Stimulated activated CD4-positive, alpha-beta T cell treated with anti-CD3 and anti-CD28 coated beads, Interleukin-2, amount 100 ng/mL, for 24 hours (primary cell): ENCODE measurements at regions not wholly inside any gene's neighbourhood (a gene's known extent, or its start where the extent isn't known, plus 50 kb on each side); places are given as distances from the start of the nearest gene placed in this dataset.
A peak's percentile ranks its signal among the peaks of the same experiment; 100 is the strongest.

Experiments
- DNase-seq, 2 donors: peaks; one replicate each; pipeline ENCODE4 v3.0.0-alpha.2; 2020

DNA sequence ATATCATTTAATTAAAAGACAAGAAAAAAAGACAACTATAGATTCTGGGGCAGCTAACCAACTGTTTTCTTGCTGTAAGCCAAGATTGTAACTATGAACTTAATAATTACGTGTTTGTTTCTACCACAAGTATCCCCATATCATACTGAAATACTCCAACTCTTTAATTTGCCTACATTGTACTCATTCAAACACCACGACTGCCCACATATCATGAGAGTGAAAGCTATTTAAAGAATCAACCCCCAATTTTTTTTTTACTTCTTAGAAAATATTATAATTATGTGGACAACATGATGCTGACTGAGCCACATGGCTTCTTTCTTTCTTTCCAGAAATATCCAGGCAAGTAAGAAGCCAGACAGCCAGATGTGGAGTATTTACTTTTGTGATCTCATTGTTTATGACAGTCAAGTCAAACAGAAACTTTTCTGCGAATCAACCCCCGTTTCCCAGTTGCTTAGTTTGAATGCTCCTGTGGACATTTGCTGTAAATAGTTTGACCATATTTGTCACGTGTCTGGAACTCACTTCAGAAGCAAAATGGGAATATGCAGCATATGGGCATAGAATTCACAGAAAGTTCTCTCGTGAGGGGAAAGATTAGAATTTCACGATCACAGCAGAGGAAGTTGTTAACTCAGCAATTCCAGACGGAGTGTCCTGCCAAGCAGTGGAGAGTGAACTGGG is 126.8 kb upstream of the PSMD7 start:
- DNase-seq, result no peak

- DNase-seq, result no peak
Measured at GRCh38 chr16:74169066-74169465, 127.5 kb upstream of the PSMD7 start.

DNA sequence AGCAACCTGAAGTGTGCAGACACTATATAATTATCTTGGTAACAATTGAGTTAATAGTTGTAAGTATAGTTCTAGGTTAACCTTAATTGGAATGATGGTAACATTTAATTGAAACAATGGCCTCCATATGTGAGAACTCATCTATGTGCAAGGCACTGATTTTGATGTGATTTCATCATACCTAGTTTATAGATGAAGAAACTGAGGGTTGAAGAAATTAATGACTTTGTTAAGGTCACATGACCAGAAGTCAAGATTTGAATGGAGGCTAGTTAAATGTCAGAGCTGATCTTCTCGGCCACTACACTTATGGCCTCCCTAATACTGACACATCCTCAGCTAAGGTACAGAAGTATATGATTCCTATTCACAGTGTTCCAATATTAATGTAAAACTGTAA is 128.2 kb upstream of the PSMD7 start:
- no peak for DNase-seq

DNA sequence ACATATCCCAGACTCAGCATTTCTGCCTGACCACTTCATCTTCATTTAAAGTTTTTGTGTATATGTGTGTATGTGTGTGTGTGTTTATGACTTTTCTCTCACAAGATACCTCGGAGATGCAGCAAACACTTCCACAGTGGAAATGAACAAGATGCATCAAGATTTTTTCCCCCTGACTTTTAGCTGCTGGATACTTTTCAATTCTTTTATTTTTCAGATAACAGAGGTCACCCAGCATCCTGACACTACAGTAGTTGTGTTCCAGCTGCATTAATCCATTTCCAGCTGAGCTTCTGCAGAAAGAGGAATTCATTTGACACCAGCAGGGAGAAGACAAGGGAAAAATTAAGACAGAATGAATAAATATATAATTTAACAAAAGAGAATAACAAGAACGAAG is 130.2 kb upstream of the PSMD7 start:
- DNase-seq, result no peak

- DNase-seq, result no peak
Measured at GRCh38 chr16:74165566-74166080, 131.0 kb upstream of the PSMD7 start.

DNA sequence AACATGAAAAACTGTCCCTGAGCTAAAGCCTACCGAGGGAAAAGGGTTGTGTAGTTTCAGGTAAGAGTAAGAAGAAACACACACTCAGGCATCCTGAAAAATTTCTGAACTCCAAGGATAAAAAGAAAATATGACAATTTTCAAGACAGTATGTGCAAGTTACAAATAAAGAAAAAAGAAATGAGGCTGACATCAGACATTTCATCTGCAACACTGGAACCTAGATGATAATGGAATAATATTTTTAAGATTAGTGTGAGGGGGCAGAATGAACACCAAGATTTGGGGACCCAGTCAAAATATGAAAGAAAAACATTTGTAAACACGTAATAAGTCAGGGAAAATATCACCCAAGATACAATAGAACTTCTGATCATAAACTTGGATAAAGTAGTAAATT is 135.9 kb upstream of the PSMD7 start:
- no peak for DNase-seq

- no peak for DNase-seq
Measured at GRCh38 chr16:74153773-74154172, 142.8 kb upstream of the PSMD7 start.

DNA sequence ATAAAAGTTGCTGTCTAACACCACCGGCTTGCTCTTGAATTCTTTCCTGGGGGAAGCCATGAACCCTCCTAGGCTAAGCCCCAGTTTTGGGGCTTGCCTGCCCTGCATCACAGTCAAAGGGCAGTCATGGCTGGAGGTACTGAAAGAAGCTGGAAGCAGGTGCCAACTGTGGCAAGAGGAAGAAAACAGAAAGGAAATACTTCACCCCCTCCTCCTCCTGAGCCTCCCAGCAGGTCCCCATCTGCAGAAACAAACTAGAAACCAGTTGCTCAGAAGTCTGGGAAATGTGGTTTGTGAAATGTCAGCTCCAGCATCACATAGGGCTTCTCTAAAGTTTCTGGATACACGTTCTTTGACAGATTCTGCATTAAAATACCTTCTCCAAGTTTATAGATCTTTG is 150.0 kb upstream of the PSMD7 start:
- no peak for DNase-seq

- no peak for DNase-seq
Measured at GRCh38 chr16:74143171-74143570, 153.4 kb upstream of the PSMD7 start.

GRCh38 chr16:74141015-74141414 is 155.6 kb upstream of the PSMD7 start:
- DNase-seq, result no peak

GRCh38 chr16:74140557-74140956 is 156.1 kb upstream of the PSMD7 start:
- no peak for DNase-seq

DNA sequence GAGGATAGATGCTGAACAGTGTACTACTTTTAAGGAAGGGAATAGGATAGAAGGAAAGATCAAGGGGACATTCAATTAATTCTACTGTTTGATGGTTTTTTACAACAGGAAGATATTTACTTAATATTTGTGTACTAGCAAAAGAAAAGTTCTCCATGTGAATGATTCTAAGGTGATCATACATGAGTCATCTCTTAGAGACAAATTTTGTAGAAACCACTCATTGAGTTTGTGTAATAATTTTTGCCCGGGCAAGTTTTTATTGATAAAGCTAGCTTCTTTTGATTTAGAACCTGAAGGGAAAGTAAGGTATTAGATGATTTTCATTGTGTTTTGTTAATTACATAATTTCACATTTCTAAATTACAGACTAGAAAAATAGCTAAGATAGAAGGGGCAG is 172.8 kb upstream of the PSMD7 start:
- no peak for DNase-seq

DNA sequence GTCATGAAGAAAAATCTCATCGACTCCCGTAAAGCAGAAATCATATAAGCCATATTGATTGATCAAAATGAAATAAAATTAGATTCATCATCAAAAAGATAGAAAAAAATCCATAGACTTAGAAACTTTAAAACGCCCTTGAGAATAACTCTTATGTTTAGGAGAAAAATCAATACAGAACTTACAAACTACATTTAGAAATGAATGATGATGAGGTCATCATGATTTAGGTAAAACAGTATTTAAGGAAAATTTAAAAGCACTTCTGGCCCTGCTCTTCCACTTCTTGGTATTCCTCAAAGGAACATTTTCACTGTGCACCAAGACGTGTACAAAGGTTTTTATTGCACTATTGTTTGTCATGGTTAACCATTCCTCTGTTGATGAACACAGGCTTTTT is 173.4 kb upstream of the PSMD7 start:
- DNase-seq, result no peak

DNA sequence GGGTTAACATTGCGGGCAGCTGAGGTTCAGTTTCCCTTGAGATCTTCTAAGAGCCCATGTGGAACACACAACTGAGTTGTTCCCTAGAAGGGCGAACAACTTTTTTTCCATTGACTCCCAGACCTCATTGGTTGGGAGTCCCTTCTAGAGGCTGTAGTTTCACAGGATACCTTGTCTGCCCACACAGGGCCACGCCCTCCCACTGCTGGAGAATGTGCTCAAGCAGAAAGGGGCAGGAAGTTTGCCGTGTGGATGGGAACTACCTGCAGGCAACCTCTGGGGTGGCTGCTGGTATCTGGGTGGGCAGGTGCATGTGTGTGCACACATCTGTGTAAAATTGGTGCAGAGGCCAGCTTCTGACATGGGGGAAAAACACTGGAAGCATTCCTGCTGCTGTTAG is 178.8 kb upstream of the PSMD7 start:
- DNase-seq, result no peak

DNA sequence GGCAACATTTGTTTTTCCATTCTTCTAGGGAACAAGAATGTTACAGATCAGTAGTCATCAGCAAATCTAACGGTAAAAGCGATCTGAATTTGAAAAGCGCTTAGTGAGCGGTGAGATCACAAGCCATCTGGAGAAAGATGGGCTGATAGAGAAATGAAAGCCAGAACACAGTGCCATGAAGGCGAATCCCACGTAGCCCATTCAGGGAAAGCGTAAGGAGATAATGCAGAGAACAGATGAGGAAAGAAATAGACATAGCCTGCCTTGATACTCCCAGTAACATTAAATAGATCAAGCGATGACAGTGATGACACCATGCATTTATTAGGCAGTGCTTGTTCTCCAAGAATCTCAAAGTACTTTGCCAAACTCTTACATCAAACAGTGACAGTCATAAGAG is 183.1 kb upstream of the PSMD7 start:
- DNase-seq, result no peak

GRCh38 chr16:74111456-74111982 is 185.1 kb upstream of the PSMD7 start:
- DNase-seq, result peak in 1 of 2 donors; percentile 8

DNA sequence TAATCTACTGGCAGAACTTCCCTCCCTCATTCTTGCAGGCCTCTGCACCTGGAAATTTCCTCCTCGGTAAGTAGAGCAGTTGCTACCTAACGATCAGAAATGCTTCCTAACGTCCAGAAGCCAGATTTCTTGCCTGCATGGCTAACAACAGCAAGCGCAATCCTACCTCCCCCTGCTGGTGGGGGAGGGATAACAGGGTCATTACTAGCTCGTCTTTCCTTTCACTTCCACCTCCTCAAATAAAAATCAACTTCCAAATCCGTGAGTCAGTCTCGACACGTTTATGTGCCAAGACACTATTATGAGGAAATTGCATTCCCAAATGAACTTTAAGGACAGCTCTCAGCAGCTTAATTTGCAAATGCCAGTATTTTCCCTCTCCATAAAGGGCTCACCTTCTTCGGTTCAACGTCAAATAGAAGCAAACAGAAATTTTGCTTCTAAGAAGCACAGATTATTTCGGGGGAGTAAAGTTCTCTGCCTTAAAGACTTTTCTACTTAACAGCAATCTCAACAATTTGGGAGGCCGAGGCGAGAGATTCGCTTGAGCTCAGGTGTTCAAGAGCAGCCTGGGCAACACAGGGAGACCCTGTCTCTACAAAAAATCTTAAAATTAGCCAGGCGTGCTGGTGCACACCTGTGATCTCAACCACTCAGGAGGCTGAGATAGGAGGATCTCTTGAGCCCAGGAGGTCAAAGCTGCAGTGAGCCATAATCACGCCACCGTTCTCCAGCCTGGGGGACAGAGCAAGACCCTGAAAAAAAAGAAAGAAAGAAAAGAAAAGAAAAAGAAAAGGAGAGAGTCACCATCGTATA is 188.6 kb upstream of the PSMD7 start:
- peak; percentile 33 to 49 for DNase-seq

GRCh38 chr16:74104022-74104421 is 192.6 kb upstream of the PSMD7 start:
- DNase-seq, result no peak

DNA sequence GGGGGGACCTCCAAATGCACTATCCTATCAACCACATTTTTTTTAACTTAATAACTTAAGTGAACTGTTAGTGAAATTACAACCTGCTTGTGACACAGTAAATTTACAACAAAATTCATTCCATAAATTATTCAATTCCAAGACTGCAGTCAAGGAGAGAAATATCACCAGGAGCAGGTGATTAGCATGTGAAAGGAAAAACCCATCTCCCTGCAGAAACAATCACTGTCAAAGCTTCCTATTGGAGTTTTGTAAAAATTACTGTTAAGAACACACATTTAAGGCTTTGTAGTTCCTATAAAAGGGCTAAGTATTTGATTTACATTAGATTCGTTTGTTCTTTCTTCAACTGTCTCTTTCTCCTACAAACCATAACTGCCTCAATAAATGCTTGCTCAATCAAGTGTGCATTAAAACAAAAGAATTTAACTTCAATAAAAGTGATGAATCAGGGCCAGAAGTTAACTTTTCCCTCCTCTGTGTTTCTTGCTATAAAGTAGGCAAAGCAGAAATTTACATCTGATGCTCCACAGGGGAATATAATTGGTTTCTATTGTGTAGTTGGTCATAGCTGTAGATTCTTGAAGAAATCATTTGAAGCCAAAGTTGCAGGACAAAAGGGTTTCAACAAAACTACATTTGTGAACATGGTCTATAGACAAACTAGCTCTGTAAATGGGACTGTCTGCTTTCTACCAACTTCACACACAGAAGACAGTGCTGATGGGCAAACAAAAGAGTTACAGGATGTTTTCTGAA is 195.1 kb upstream of the PSMD7 start:
- DNase-seq, result no peak

DNA sequence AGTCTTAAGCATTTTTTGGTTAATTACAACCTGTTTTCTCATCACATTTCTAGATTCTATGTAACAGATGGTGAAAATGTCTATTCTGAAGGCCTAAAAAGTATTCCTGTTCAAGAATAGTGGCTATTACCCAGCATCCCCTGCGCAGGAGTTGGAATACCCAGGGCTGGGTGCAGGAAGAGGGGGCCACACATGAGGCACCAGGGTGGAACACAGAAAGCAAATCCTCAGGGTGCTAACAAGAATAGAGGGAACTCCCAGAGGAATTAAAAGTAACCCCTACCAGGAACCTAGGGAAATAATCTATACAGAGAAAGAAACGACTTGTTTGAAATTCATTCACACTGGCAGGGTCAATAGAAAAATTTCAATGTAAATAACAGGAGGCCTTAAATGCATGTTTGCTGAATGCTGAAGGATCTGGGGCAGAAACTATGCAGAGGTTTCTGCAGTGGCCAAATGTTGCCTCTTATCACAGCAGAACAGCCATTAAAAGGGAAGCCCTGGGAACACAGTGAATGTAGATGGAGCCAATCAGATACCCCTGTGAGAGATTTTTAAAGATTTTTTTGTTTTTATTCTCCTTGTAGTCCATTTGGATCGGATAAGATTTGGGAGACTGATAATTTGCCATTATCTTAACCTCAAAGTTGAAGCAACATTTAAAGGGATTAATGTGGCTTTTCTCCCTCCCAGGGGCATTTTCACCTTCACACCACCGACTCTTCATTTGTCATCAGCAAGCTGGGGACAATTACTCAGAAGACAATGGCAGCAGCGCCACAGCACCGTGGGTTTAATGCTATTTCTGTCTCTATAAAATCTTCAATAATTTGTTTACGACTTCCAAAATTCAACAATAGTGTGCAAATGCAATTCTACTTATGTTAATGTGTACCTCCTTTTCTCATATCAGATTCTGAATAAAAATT is 196.0 kb upstream of the PSMD7 start:
- no peak for DNase-seq

DNA sequence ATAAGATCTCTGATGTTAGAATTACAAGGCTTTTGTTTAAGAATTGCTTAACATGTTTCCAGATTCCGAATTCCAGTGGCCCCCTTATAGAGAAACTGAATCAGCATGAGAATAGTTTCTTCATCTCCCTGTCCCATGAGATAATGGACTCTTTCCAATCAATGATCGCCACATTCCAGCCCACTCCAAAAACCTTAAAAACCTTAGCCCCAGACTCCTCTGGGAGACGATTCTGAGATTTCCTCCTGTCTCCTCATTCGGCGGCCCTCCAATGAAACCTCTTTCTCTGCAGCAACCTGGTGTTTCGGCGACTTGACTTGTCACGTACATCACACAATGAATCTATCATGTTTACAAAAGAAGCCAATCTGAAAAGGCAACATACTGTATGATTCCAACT is 197.1 kb upstream of the PSMD7 start:
- DNase-seq, result no peak

GRCh38 chr16:74094962-74095361 is 201.7 kb upstream of the PSMD7 start:
- DNase-seq, result no peak
